Endodermal cell (in vitro differentiated cells): ENCODE measurements at regions not wholly inside any gene's neighbourhood (a gene's known extent, or its start where the extent isn't known, plus 50 kb on each side); places are given as distances from the start of the nearest gene placed in this dataset.

Source experiments
- DNase-seq: peaks from one replicate; pipeline ENCODE4 v3.0.0-alpha.2; 2017
- H3K27ac ChIP-seq: 2 replicates; pipeline ENCODE4 v1.5.1; 2013; ENCODE audit warnings: mild to moderate bottlenecking, low read depth, low read length, moderate library complexity
- H3K27me3 ChIP-seq: 2 replicates; pipeline ENCODE4 v1.6.1; 2013; ENCODE audit warnings: mild to moderate bottlenecking, low read length, moderate library complexity; ENCODE audit not compliant: insufficient read depth, control insufficient read depth, poor library complexity, severe bottlenecking
- H3K36me3 ChIP-seq: 2 replicates; pipeline ENCODE4 v1.7.0; 2013; ENCODE audit warnings: mild to moderate bottlenecking, low read length, moderate library complexity; ENCODE audit not compliant: control insufficient read depth, insufficient read depth
- H3K4me1 ChIP-seq: one replicate; pipeline ENCODE4 v1.7.0; 2013; ENCODE audit warnings: low read length; ENCODE audit not compliant: control insufficient read depth, insufficient read depth
- H3K4me3 ChIP-seq: 2 replicates; pipeline ENCODE4 v1.5.1; 2013; ENCODE audit warnings: mild to moderate bottlenecking, low read length, moderate library complexity
- H3K9ac ChIP-seq: 2 replicates; pipeline ENCODE4 v1.6.1; 2013; ENCODE audit warnings: mild to moderate bottlenecking, low read length, moderate library complexity; ENCODE audit not compliant: poor library complexity, severe bottlenecking; ENCODE audit errors: extremely low read depth
- H3K9me3 ChIP-seq: 2 replicates; pipeline ENCODE4 v1.6.1; 2013; ENCODE audit warnings: mild to moderate bottlenecking, low read length, moderate library complexity; ENCODE audit not compliant: control insufficient read depth
- H3K27ac Mint-ChIP-seq: 2 replicates; pipeline ENCODE4 v1.8.0; 2020; ENCODE audit warnings: mixed read lengths
- H3K27me3 Mint-ChIP-seq: 2 replicates; pipeline ENCODE4 v1.8.0; 2021; ENCODE audit warnings: mild to moderate bottlenecking, mixed read lengths; ENCODE audit not compliant: insufficient read depth
- H3K36me3 Mint-ChIP-seq: 2 replicates; pipeline ENCODE4 v1.8.0; 2020; ENCODE audit warnings: low read depth, mixed read lengths
- H3K4me1 Mint-ChIP-seq: 2 replicates; pipeline ENCODE4 v1.8.0; 2020; ENCODE audit warnings: mixed read lengths
- H3K4me3 Mint-ChIP-seq: 2 replicates; pipeline ENCODE4 v1.8.0; 2020; ENCODE audit warnings: mild to moderate bottlenecking, moderate library complexity, mixed read lengths
- H3K9me3 Mint-ChIP-seq: 2 replicates; pipeline ENCODE4 v1.8.0; 2020; ENCODE audit warnings: mild to moderate bottlenecking, mixed read lengths
- WGBS, 2 experiments: methylation state at CpG; one replicate each; pipeline versions ENCODE4 v1.1.5 to v1.1.7; 2013; ENCODE audit warnings: missing lambda C conversion rate in 2 of 2, mixed read lengths in 1 of 2; ENCODE audit not compliant: insufficient coverage in 1 of 2, insufficient read length in 1 of 2; 5-methylcytosine and 5-hydroxymethylcytosine counted together
- TF ChIP-seq, protein P1 (sequence below): fragments of 200-600 bp; sonication (generic); conservative IDR thresholded peaks from 2 replicates; pipeline ENCODE4 v1.5.0; 2021; ENCODE audit warnings: antibody characterized with exemption, mild to moderate bottlenecking

- Histone ChIP-seq H3K4me1 (peaks cover 6% of the 10 kb centered on the region), H3K4me3 (no peak overlapping the region), H3K27me3 (no peaks in the 10 kb centered on the region), H3K9ac (no peak overlapping the region), H3K9me3 (no peaks in the 10 kb centered on the region), H3K36me3 (no peaks in the 10 kb centered on the region), H3K27ac (no peak overlapping the region)
- Mint-ChIP-seq H3K27ac (no peak overlapping the region), H3K4me3 (no peak overlapping the region), H3K4me1 (peaks cover 4% of the 10 kb centered on the region), H3K36me3 (no peaks in the 10 kb centered on the region), H3K9me3 (no peaks in the 10 kb centered on the region), H3K27me3 (no peaks in the 10 kb centered on the region)
- 85 to 96% methylated on average over 2 of the region's 2 CpGs for WGBS, 2 experiments
- no peak for DNase-seq
- TF ChIP-seq, protein P1, sequence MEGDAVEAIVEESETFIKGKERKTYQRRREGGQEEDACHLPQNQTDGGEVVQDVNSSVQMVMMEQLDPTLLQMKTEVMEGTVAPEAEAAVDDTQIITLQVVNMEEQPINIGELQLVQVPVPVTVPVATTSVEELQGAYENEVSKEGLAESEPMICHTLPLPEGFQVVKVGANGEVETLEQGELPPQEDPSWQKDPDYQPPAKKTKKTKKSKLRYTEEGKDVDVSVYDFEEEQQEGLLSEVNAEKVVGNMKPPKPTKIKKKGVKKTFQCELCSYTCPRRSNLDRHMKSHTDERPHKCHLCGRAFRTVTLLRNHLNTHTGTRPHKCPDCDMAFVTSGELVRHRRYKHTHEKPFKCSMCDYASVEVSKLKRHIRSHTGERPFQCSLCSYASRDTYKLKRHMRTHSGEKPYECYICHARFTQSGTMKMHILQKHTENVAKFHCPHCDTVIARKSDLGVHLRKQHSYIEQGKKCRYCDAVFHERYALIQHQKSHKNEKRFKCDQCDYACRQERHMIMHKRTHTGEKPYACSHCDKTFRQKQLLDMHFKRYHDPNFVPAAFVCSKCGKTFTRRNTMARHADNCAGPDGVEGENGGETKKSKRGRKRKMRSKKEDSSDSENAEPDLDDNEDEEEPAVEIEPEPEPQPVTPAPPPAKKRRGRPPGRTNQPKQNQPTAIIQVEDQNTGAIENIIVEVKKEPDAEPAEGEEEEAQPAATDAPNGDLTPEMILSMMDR: no peak
Measured at GRCh38 chr1:187281085-187281484, 452.3 kb downstream of the PLA2G4A start.

- Histone ChIP-seq H3K27me3 (no peaks in the 10 kb centered on the region), H3K27ac (no peak overlapping the region), H3K9me3 (no peaks in the 10 kb centered on the region), H3K9ac (no peak overlapping the region), H3K4me1 (peaks cover 6% of the 10 kb centered on the region), H3K4me3 (no peak overlapping the region), H3K36me3 (no peaks in the 10 kb centered on the region)
- no CpG with 5 or more reads among the region's 1 CpG for WGBS, 2 experiments
- H3K4me3 Mint-ChIP-seq: no peak overlapping the region
- H3K4me1 Mint-ChIP-seq: peaks cover 4% of the 10 kb centered on the region
- DNase-seq: no peak
- no peaks in the 10 kb centered on the region for H3K36me3 Mint-ChIP-seq
- TF ChIP-seq, protein P1: no peak
- H3K9me3 Mint-ChIP-seq: no peaks in the 10 kb centered on the region
- H3K27me3 Mint-ChIP-seq: no peaks in the 10 kb centered on the region
- H3K27ac Mint-ChIP-seq: no peak overlapping the region
Measured at GRCh38 chr1:187283984-187284383, 455.2 kb downstream of the PLA2G4A start.

GRCh38 chr1:187294421-187295201 is 465.9 kb downstream of the PLA2G4A start:
- no peaks in the 10 kb centered on the region for H3K4me1 ChIP-seq
- H3K36me3 ChIP-seq: no peaks in the 10 kb centered on the region
- no peaks in the 10 kb centered on the region for H3K36me3 Mint-ChIP-seq
- no peak overlapping the region for H3K9ac ChIP-seq
- H3K9me3 Mint-ChIP-seq: no peaks in the 10 kb centered on the region
- H3K27ac ChIP-seq: no peak overlapping the region
- H3K27me3 Mint-ChIP-seq: no peaks in the 10 kb centered on the region
- no peak overlapping the region for H3K4me3 ChIP-seq
- TF ChIP-seq, protein P1: no peak
- 99% methylated on average over 2 of the region's 3 CpGs; no CpG with 5 or more reads in 1 of the 2 experiments for WGBS, 2 experiments
- peaks cover 15% of the 10 kb centered on the region for H3K4me1 Mint-ChIP-seq
- no peak for DNase-seq
- H3K9me3 ChIP-seq: no peaks in the 10 kb centered on the region
- no peak overlapping the region for H3K4me3 Mint-ChIP-seq
- no peak overlapping the region for H3K27ac Mint-ChIP-seq
- H3K27me3 ChIP-seq: no peaks in the 10 kb centered on the region
